ENCODE measurements at regions not wholly inside any gene's neighbourhood (a gene's known extent, or its start where the extent isn't known, plus 50 kb on each side); places are given as distances from the start of the nearest gene placed in this dataset.
"Not testable (repeated sequence)": the region's sequence is repeated elsewhere in the genome, so short reads cannot be mapped to it uniquely, and the experiment has no call there.

GRCh38 chr2:83282841-83283240 lies 1176.2 kb downstream of the SUCLG1 start:
- DNase-seq = no peak
- no peaks in the 10 kb centered on the region for H3K9me3 ChIP-seq (ENCODE audit: control insufficient read depth, low read length, poor library complexity, severe bottlenecking)
- H3K4me1 Mint-ChIP-seq = no peaks in the 10 kb centered on the region
- no peaks in the 10 kb centered on the region for H3K27me3 Mint-ChIP-seq
- no peak overlapping the region for H3K27ac Mint-ChIP-seq
- H3K4me3 Mint-ChIP-seq = no peak overlapping the region
- no peak for ATAC-seq
- H3K36me3 Mint-ChIP-seq (ENCODE audit: low read depth) = no peaks in the 10 kb centered on the region

- Mint-ChIP-seq H3K4me3 (no peak overlapping the region), H3K36me3 (ENCODE audit: low read depth) (no peaks in the 10 kb centered on the region), H3K27me3 (no peaks in the 10 kb centered on the region), H3K4me1 (no peaks in the 10 kb centered on the region), H3K27ac (no peak overlapping the region)
- no peaks in the 10 kb centered on the region for H3K9me3 ChIP-seq (ENCODE audit: control insufficient read depth, low read length, poor library complexity, severe bottlenecking)
- no peak for DNase-seq
- no peak for ATAC-seq
These were observed 1176.9 kb downstream of the SUCLG1 start for GRCh38 chr2:83282043-83282795.

GRCh38 chr2:83280391-83280790 lies 1178.7 kb downstream of the SUCLG1 start:
- ATAC-seq = no peak
- Mint-ChIP-seq H3K4me3 (no peak overlapping the region), H3K4me1 (no peaks in the 10 kb centered on the region), H3K27ac (no peak overlapping the region), H3K36me3 (ENCODE audit: low read depth) (no peaks in the 10 kb centered on the region), H3K27me3 (no peaks in the 10 kb centered on the region)
- no peak for DNase-seq
- no peaks in the 10 kb centered on the region for H3K9me3 ChIP-seq (ENCODE audit: control insufficient read depth, low read length, poor library complexity, severe bottlenecking)

GRCh38 chr2:83273322-83273721 lies 1185.8 kb downstream of the SUCLG1 start:
- Mint-ChIP-seq H3K4me1 (no peaks in the 10 kb centered on the region), H3K27ac (no peak overlapping the region), H3K36me3 (ENCODE audit: low read depth) (no peaks in the 10 kb centered on the region), H3K27me3 (no peaks in the 10 kb centered on the region), H3K4me3 (no peak overlapping the region)
- ATAC-seq (no peak), DNase-seq (no peak)
- no peaks in the 10 kb centered on the region for H3K9me3 ChIP-seq (ENCODE audit: control insufficient read depth, low read length, poor library complexity, severe bottlenecking)

- DNase-seq (no peak), ATAC-seq (no peak)
- Mint-ChIP-seq H3K27ac (no peak overlapping the region), H3K4me1 (no peaks in the 10 kb centered on the region), H3K4me3 (no peak overlapping the region), H3K27me3 (no peaks in the 10 kb centered on the region), H3K36me3 (ENCODE audit: low read depth) (no peaks in the 10 kb centered on the region)
- no peaks in the 10 kb centered on the region for H3K9me3 ChIP-seq (ENCODE audit: control insufficient read depth, low read length, poor library complexity, severe bottlenecking)
These were observed 1197.4 kb downstream of the SUCLG1 start for GRCh38 chr2:83261591-83262136.

- Mint-ChIP-seq H3K36me3 (ENCODE audit: low read depth) (peaks cover 2% of the 10 kb centered on the region), H3K4me3 (no peak overlapping the region), H3K4me1 (peaks cover 2% of the 10 kb centered on the region), H3K27me3 (no peaks in the 10 kb centered on the region), H3K27ac (no peak overlapping the region)
- ATAC-seq (no peak), DNase-seq (no peak)
- H3K9me3 ChIP-seq (ENCODE audit: control insufficient read depth, low read length, poor library complexity, severe bottlenecking) = no peaks in the 10 kb centered on the region
These were observed 1205.2 kb downstream of the SUCLG1 start for GRCh38 chr2:83253848-83254247.

- H3K4me1 Mint-ChIP-seq = peaks cover 2% of the 10 kb centered on the region
- no peaks in the 10 kb centered on the region for H3K9me3 ChIP-seq (ENCODE audit: control insufficient read depth, low read length, poor library complexity, severe bottlenecking)
- DNase-seq = no peak
- peaks cover 2% of the 10 kb centered on the region for H3K36me3 Mint-ChIP-seq (ENCODE audit: low read depth)
- H3K27me3 Mint-ChIP-seq = no peaks in the 10 kb centered on the region
- no peak for ATAC-seq
- no peak overlapping the region for H3K27ac Mint-ChIP-seq
- no peak overlapping the region for H3K4me3 Mint-ChIP-seq
These were observed 1207.7 kb downstream of the SUCLG1 start for GRCh38 chr2:83251321-83251872.

- not testable (repeated sequence) for H3K27me3 Mint-ChIP-seq; H3K4me3 Mint-ChIP-seq; H3K36me3 Mint-ChIP-seq (ENCODE audit: low read depth); ATAC-seq; H3K27ac Mint-ChIP-seq; DNase-seq; H3K9me3 ChIP-seq (ENCODE audit: control insufficient read depth, low read length, poor library complexity, severe bottlenecking); H3K4me1 Mint-ChIP-seq
These were observed 1213.1 kb downstream of the SUCLG1 start for GRCh38 chr2:83245806-83246537.

- Mint-ChIP-seq H3K36me3 (ENCODE audit: low read depth) (no peaks in the 10 kb centered on the region), H3K27me3 (no peaks in the 10 kb centered on the region), H3K27ac (no peak overlapping the region), H3K4me3 (no peak overlapping the region), H3K4me1 (no peaks in the 10 kb centered on the region)
- H3K9me3 ChIP-seq (ENCODE audit: control insufficient read depth, low read length, poor library complexity, severe bottlenecking) = no peaks in the 10 kb centered on the region
- DNase-seq = no peak
- ATAC-seq = no peak
These were observed 1218.5 kb downstream of the SUCLG1 start for GRCh38 chr2:83240611-83241010.

GRCh38 chr2:83238111-83238510 lies 1221.0 kb downstream of the SUCLG1 start:
- no peaks in the 10 kb centered on the region for H3K4me1 Mint-ChIP-seq
- DNase-seq = no peak

GRCh38 chr2:83234246-83234645 lies 1224.8 kb downstream of the SUCLG1 start:
- H3K9me3 ChIP-seq (ENCODE audit: control insufficient read depth, low read length, poor library complexity, severe bottlenecking) = no peaks in the 10 kb centered on the region
- DNase-seq = no peak
- Mint-ChIP-seq H3K27ac (no peak overlapping the region), H3K27me3 (no peaks in the 10 kb centered on the region), H3K4me1 (no peaks in the 10 kb centered on the region), H3K36me3 (ENCODE audit: low read depth) (no peaks in the 10 kb centered on the region), H3K4me3 (no peak overlapping the region)
- no peak for ATAC-seq

More at GRCh38 chr2:83238111-83238510, 1221.0 kb downstream of the SUCLG1 start:
- Mint-ChIP-seq H3K4me3 (no peak overlapping the region), H3K36me3 (ENCODE audit: low read depth) (no peaks in the 10 kb centered on the region), H3K27ac (no peak overlapping the region), H3K27me3 (no peaks in the 10 kb centered on the region)
- no peaks in the 10 kb centered on the region for H3K9me3 ChIP-seq (ENCODE audit: control insufficient read depth, low read length, poor library complexity, severe bottlenecking)
- ATAC-seq = no peak

GRCh38 chr2:83233781-83234180 lies 1225.3 kb downstream of the SUCLG1 start:
- no peak overlapping the region for H3K27ac Mint-ChIP-seq
- H3K27me3 Mint-ChIP-seq = no peaks in the 10 kb centered on the region
- ATAC-seq (no peak), DNase-seq (no peak)
- no peaks in the 10 kb centered on the region for H3K36me3 Mint-ChIP-seq (ENCODE audit: low read depth)
- H3K4me1 Mint-ChIP-seq = no peaks in the 10 kb centered on the region
- H3K4me3 Mint-ChIP-seq = no peak overlapping the region
- no peaks in the 10 kb centered on the region for H3K9me3 ChIP-seq (ENCODE audit: control insufficient read depth, low read length, poor library complexity, severe bottlenecking)

- no peaks in the 10 kb centered on the region for H3K27me3 Mint-ChIP-seq
- H3K27ac Mint-ChIP-seq = no peak overlapping the region
- no peak for ATAC-seq
- H3K9me3 ChIP-seq (ENCODE audit: control insufficient read depth, low read length, poor library complexity, severe bottlenecking) = no peaks in the 10 kb centered on the region
- no peak overlapping the region for H3K4me3 Mint-ChIP-seq
- DNase-seq = no peak
- no peaks in the 10 kb centered on the region for H3K4me1 Mint-ChIP-seq
- no peaks in the 10 kb centered on the region for H3K36me3 Mint-ChIP-seq (ENCODE audit: low read depth)
These were observed 1225.8 kb downstream of the SUCLG1 start for GRCh38 chr2:83233326-83233725.
